ENCODE measurements at regions not wholly inside any gene's neighbourhood (a gene's known extent, or its start where the extent isn't known, plus 50 kb on each side); places are given as distances from the start of the nearest gene placed in this dataset.

- H3K4me3 ChIP-seq: no peak overlapping the region
- no peak overlapping the region for H3K27ac ChIP-seq
- intact Hi-C loops (cut with DNase I): no loop called here
- no peaks in the 10 kb centered on the region for H3K36me3 ChIP-seq
- no peak for ATAC-seq
- no peak for DNase-seq
- no peaks in the 10 kb centered on the region for H3K27me3 ChIP-seq (ENCODE audit: low read depth)
- no peaks in the 10 kb centered on the region for H3K9me3 ChIP-seq
- H3K4me1 ChIP-seq: peaks cover 16% of the 10 kb centered on the region
- TF ChIP-seq CTCF (IDR thresholded peaks at IDR 0.05): no peak
These were observed 196.4 kb upstream of the RREB1 start for GRCh38 chr6:6911391-6911790.

GRCh38 chr6:6912817-6913744 is 194.7 kb upstream of the RREB1 start:
- no peaks in the 10 kb centered on the region for H3K9me3 ChIP-seq
- H3K36me3 ChIP-seq: no peaks in the 10 kb centered on the region
- ATAC-seq: no peak
- no peak for TF ChIP-seq CTCF (IDR thresholded peaks at IDR 0.05)
- H3K27me3 ChIP-seq (ENCODE audit: low read depth): no peaks in the 10 kb centered on the region
- no peak overlapping the region for H3K27ac ChIP-seq
- peaks cover 23% of the 10 kb centered on the region for H3K4me1 ChIP-seq
- DNase-seq: no peak
- intact Hi-C loops (cut with DNase I): no loop called here
- no peak overlapping the region for H3K4me3 ChIP-seq

GRCh38 chr6:6915219-6915618 is 192.5 kb upstream of the RREB1 start:
- intact Hi-C loops (cut with DNase I): no loop called here
- H3K27ac ChIP-seq: peak overlapping the region; percentile 80

GRCh38 chr6:6915813-6916547 is 191.8 kb upstream of the RREB1 start:
- peak overlapping the region; percentile 80 for H3K27ac ChIP-seq
- intact Hi-C loops (cut with DNase I): no loop called here
- no peak for TF ChIP-seq CTCF (IDR thresholded peaks at IDR 0.05)
- no peaks in the 10 kb centered on the region for H3K36me3 ChIP-seq
- no peaks in the 10 kb centered on the region for H3K27me3 ChIP-seq (ENCODE audit: low read depth)
- H3K9me3 ChIP-seq: no peaks in the 10 kb centered on the region
- peaks cover 23% of the 10 kb centered on the region for H3K4me1 ChIP-seq
- peak; percentile 69 for DNase-seq
- ATAC-seq: peak; percentile 73 to 77
- H3K4me3 ChIP-seq: peak overlapping the region; percentile 14

More at GRCh38 chr6:6915219-6915618, 192.5 kb upstream of the RREB1 start:
- peak overlapping the region; percentile 14 for H3K4me3 ChIP-seq
- peaks cover 23% of the 10 kb centered on the region for H3K4me1 ChIP-seq
- H3K36me3 ChIP-seq: no peaks in the 10 kb centered on the region
- DNase-seq (no peak), ATAC-seq (peak in 1 of 2 donors; percentile 34)
- no peak for TF ChIP-seq CTCF (IDR thresholded peaks at IDR 0.05)
- H3K9me3 ChIP-seq: no peaks in the 10 kb centered on the region
- no peaks in the 10 kb centered on the region for H3K27me3 ChIP-seq (ENCODE audit: low read depth)

GRCh38 chr6:6916598-6916997 is 191.2 kb upstream of the RREB1 start:
- intact Hi-C loops (cut with DNase I): no loop called here
- Histone ChIP-seq H3K9me3 (no peaks in the 10 kb centered on the region), H3K27ac (peak overlapping the region; percentile 80), H3K27me3 (ENCODE audit: low read depth) (no peaks in the 10 kb centered on the region), H3K4me1 (peaks cover 23% of the 10 kb centered on the region), H3K36me3 (no peaks in the 10 kb centered on the region), H3K4me3 (no peak overlapping the region)
- DNase-seq (no peak), ATAC-seq (peak; percentile 15 to 29)
- TF ChIP-seq CTCF (IDR thresholded peaks at IDR 0.05): no peak
